Stimulated activated effector memory CD8-positive, alpha-beta T cell treated with anti-CD3 and anti-CD28 coated beads, Interleukin-12 subunit alpha, Interleukin-12 subunit beta, amount 100 ng/mL, for 72 hours (primary cell): ENCODE measurements at regions not wholly inside any gene's neighbourhood (a gene's known extent, or its start where the extent isn't known, plus 50 kb on each side); places are given as distances from the start of the nearest gene placed in this dataset.

ENCODE experiments used
- ATAC-seq: fragments of 150-1000 bp; cut with Tn5 transposase; 2 replicates; pipeline ENCODE4 v1.10.0; 2021
- DNase-seq, 2 donors: peaks; one replicate each; pipeline ENCODE4 v3.0.0; 2021 to 2022; ENCODE audit warnings: low spot score in 2 of 2
- H3K27ac Mint-ChIP-seq: one replicate; pipeline ENCODE4 v1.8.0; 2022; ENCODE audit warnings: mild to moderate bottlenecking, mixed read lengths
- H3K36me3 Mint-ChIP-seq: one replicate; pipeline ENCODE4 v1.8.0; 2022; ENCODE audit warnings: mild to moderate bottlenecking, mixed read lengths
- H3K4me1 Mint-ChIP-seq: one replicate; pipeline ENCODE4 v1.8.0; 2022; ENCODE audit warnings: mixed read lengths
- H3K4me3 Mint-ChIP-seq: one replicate; pipeline ENCODE4 v1.8.0; 2022; ENCODE audit warnings: mild to moderate bottlenecking, mixed read lengths
- H3K9me3 Mint-ChIP-seq: one replicate; pipeline ENCODE4 v1.8.0; 2022; ENCODE audit warnings: mixed read lengths

- H3K4me1 Mint-ChIP-seq: no peaks in the 10 kb centered on the region
- no peak for ATAC-seq
- H3K36me3 Mint-ChIP-seq: no peaks in the 10 kb centered on the region
- no peak for DNase-seq
- H3K4me3 Mint-ChIP-seq: no peak overlapping the region
- no peak overlapping the region for H3K27ac Mint-ChIP-seq
- H3K9me3 Mint-ChIP-seq: peaks cover 3% of the 10 kb centered on the region
Measured at GRCh38 chr6:95420792-95421191, 156.5 kb upstream of the MANEA start.

DNA sequence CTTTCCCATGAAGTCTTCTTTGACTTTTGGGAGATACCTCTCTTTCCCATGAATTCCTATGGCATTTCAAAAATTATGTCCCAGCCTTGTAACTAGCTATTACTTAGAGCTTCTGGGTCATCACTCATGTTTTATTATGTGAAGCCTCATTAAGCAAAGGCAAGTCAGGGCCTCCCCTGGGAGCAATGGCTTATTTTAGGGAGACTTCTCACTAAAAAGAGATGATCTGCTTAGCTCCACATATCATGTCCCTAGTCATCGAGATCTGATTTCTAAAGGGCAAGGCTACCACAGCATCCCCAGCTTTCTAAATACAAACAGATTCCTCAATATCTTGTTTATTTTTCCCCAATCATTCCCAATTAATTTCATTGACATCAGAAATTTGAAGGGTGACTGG, 154.0 kb upstream of the MANEA start:
- ATAC-seq (no peak), DNase-seq (no peak)
- H3K27ac Mint-ChIP-seq: no peak overlapping the region
- H3K36me3 Mint-ChIP-seq: no peaks in the 10 kb centered on the region
- H3K4me1 Mint-ChIP-seq: no peaks in the 10 kb centered on the region
- peaks cover 3% of the 10 kb centered on the region for H3K9me3 Mint-ChIP-seq
- H3K4me3 Mint-ChIP-seq: no peak overlapping the region

- H3K4me3 Mint-ChIP-seq: no peak overlapping the region
- DNase-seq: peak in 1 of 2 donors; percentile 58
- H3K36me3 Mint-ChIP-seq: no peaks in the 10 kb centered on the region
- H3K9me3 Mint-ChIP-seq: no peaks in the 10 kb centered on the region
- no peak overlapping the region for H3K27ac Mint-ChIP-seq
- H3K4me1 Mint-ChIP-seq: no peaks in the 10 kb centered on the region
- ATAC-seq: no peak
Measured at GRCh38 chr6:95431637-95432228, 145.6 kb upstream of the MANEA start.

DNA sequence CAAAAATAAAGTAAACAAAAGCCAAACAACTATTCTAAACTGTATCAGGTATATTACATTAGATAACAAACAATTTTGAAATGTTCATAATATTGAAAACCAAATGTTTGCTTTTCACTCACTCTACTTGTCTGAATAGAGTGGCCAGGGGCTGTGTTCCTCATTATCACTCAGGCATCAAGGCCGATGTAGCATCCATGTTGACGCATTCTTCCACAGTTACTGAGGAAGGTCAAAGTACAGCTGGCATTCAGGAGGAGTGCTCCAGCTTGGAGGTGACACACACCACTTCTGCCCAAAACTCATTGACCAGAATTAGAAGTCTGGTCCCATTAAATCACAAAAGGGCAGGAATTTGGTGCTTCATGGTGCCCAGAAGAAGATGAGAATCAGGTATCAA, 137.6 kb upstream of the MANEA start:
- H3K9me3 Mint-ChIP-seq: no peaks in the 10 kb centered on the region
- no peak overlapping the region for H3K27ac Mint-ChIP-seq
- ATAC-seq (no peak), DNase-seq (no peak)
- H3K4me3 Mint-ChIP-seq: no peak overlapping the region
- H3K4me1 Mint-ChIP-seq: no peaks in the 10 kb centered on the region
- H3K36me3 Mint-ChIP-seq: no peaks in the 10 kb centered on the region

- DNase-seq (no peak), ATAC-seq (no peak)
- no peak overlapping the region for H3K4me3 Mint-ChIP-seq
- H3K27ac Mint-ChIP-seq: no peak overlapping the region
- H3K9me3 Mint-ChIP-seq: peaks cover 1% of the 10 kb centered on the region
- no peaks in the 10 kb centered on the region for H3K4me1 Mint-ChIP-seq
- H3K36me3 Mint-ChIP-seq: no peaks in the 10 kb centered on the region
Measured at GRCh38 chr6:95448208-95448607, 129.1 kb upstream of the MANEA start.

DNA sequence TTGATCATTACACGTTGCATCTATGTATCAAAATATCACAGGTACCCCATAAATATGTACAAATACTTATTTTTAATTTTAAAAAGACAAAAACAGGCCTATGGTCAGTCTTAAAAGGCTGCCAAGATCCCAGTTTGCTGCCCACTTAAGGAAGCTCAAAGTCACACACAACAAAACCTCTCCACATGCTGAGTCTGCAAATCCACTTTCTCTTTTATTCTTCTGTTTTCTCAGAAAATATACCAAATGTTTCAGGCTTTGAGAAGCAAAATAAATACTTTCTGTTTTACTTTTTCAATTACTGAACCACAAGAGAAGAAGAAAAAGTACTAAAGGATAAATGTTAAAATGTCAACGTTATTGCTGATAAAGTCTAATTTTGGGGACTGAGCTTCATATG, 107.8 kb upstream of the MANEA start:
- no peaks in the 10 kb centered on the region for H3K9me3 Mint-ChIP-seq
- no peaks in the 10 kb centered on the region for H3K36me3 Mint-ChIP-seq
- no peak overlapping the region for H3K27ac Mint-ChIP-seq
- H3K4me1 Mint-ChIP-seq: no peaks in the 10 kb centered on the region
- no peak overlapping the region for H3K4me3 Mint-ChIP-seq
- ATAC-seq (no peak), DNase-seq (no peak)

- H3K9me3 Mint-ChIP-seq: no peaks in the 10 kb centered on the region
- H3K27ac Mint-ChIP-seq: no peak overlapping the region
- no peak for ATAC-seq
- H3K4me3 Mint-ChIP-seq: no peak overlapping the region
- H3K4me1 Mint-ChIP-seq: no peaks in the 10 kb centered on the region
- no peak for DNase-seq
- H3K36me3 Mint-ChIP-seq: no peaks in the 10 kb centered on the region
Measured at GRCh38 chr6:95478941-95479340, 98.4 kb upstream of the MANEA start.

- no peaks in the 10 kb centered on the region for H3K36me3 Mint-ChIP-seq
- H3K4me3 Mint-ChIP-seq: no peak overlapping the region
- peaks cover 8% of the 10 kb centered on the region for H3K4me1 Mint-ChIP-seq
- DNase-seq (no peak), ATAC-seq (no peak)
- no peaks in the 10 kb centered on the region for H3K9me3 Mint-ChIP-seq
- no peak overlapping the region for H3K27ac Mint-ChIP-seq
Measured at GRCh38 chr6:95487817-95488216, 89.5 kb upstream of the MANEA start.

- DNase-seq: no peak
- peak overlapping the region; percentile 17 for H3K27ac Mint-ChIP-seq
- no peak for ATAC-seq
- no peaks in the 10 kb centered on the region for H3K9me3 Mint-ChIP-seq
- no peaks in the 10 kb centered on the region for H3K36me3 Mint-ChIP-seq
- no peak overlapping the region for H3K4me3 Mint-ChIP-seq
- H3K4me1 Mint-ChIP-seq: peaks cover 8% of the 10 kb centered on the region
Measured at GRCh38 chr6:95489185-95489863, 88.0 kb upstream of the MANEA start.

DNA sequence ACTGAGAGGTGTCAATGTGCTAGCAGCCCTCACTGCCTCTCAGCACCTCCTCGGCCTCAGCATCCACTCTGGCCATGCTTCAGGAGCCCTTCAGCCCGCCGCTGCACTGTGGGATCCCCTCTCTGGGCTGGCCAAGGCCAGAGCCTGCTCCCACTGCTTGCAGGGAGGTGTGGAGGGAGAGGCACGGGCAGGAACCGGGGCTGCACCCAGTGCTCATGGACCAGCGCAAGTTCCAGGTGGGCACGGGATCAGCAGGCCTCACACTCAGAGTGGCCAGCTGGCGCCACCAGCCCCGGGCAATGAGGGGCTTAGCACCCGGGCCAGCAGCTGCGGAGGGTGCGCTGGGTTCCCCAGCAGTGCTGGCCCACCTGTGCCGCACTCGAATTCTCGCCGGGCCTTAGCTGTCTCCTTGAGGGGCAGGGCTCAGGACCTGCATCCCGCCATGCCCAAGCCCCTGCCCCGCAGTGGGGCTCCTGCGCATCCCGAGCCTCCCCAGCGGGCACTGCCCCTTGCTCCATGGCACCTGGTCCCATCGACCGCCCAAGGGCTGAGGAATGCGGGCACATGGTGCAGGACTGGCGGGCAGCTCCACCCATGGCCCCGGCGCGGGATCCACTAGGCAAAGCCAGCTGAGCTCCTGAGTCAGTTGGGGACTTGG, 80.4 kb upstream of the MANEA start:
- H3K9me3 Mint-ChIP-seq: peaks cover 4% of the 10 kb centered on the region
- H3K27ac Mint-ChIP-seq: no peak overlapping the region
- no peaks in the 10 kb centered on the region for H3K36me3 Mint-ChIP-seq
- DNase-seq (no peak), ATAC-seq (no peak)
- no peaks in the 10 kb centered on the region for H3K4me1 Mint-ChIP-seq
- H3K4me3 Mint-ChIP-seq: no peak overlapping the region

DNA sequence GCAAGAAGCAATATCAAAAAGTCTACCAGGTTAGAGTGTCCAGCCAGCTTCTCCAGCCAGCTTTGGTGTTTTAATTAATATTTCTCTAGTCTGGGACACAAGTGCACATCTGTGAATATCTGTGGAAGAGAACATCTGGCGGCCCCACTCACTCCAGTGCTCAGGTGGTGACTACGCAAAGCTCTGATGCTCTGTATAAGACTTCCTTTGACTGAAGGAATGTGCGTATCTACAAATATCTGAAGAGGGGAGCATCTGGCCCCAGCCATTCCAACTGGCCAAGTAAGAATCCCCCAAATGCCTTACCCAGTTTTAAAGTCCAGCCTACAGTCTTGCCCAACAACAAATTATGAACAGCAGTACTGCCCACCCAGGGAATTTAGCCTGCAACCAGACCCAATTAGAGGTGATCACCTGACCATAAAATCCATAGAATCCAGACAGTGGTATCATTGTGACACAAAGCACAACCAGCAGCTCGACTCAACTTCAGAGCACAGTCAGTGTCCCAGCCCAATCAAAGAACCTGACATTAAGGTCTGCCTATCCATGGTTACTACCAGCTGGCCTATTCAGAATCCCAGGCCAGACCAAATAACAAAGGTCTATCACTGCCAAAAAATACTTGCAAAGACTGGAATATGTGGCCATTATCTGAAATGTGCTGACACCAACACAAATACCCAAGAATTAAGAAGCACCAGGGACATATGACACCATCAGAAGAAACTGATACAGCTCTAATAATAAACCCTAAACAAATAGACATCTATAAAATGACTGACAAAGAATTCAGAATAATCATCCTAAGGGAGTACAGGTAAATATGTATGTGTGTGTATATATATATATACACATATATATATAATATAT, 76.1 kb upstream of the MANEA start:
- ATAC-seq: no peak
- no peaks in the 10 kb centered on the region for H3K4me1 Mint-ChIP-seq

DNA sequence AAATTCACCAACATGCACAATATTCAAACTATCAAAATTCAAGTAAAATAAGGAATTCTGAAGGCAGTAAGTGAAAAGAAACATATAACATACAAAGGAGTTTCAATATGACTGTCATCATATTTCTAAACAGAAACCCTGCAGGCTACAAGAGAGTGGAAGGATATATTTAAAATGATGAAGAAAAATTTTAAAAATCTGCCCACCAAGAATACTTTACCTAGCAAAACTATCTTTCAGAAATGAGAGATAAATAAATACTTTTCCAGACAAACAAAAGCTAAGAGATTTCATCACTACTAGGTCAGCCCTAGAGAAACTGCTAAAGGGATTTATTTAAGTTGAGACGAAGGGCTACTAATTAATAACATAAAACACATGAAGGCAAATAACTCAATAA, 73.8 kb upstream of the MANEA start:
- Mint-ChIP-seq H3K4me1 (no peaks in the 10 kb centered on the region), H3K4me3 (no peak overlapping the region), H3K27ac (no peak overlapping the region), H3K36me3 (no peaks in the 10 kb centered on the region), H3K9me3 (peaks cover 12% of the 10 kb centered on the region)
- no peak for ATAC-seq
- no peak for DNase-seq

More for the DNA sequence above, 76.1 kb upstream of the MANEA start:
- Mint-ChIP-seq H3K4me3 (no peak overlapping the region), H3K36me3 (no peaks in the 10 kb centered on the region), H3K27ac (no peak overlapping the region), H3K9me3 (peaks cover 15% of the 10 kb centered on the region)
- no peak for DNase-seq

- Mint-ChIP-seq H3K36me3 (no peaks in the 10 kb centered on the region), H3K27ac (no peak overlapping the region), H3K9me3 (no peaks in the 10 kb centered on the region), H3K4me3 (no peak overlapping the region), H3K4me1 (no peaks in the 10 kb centered on the region)
- DNase-seq (no peak), ATAC-seq (no peak)
Measured at GRCh38 chr6:95511404-95511803, 65.9 kb upstream of the MANEA start.

- H3K4me3 Mint-ChIP-seq: no peak overlapping the region
- no peak for ATAC-seq
- H3K4me1 Mint-ChIP-seq: no peaks in the 10 kb centered on the region
Measured at GRCh38 chr6:95515975-95516374, 61.4 kb upstream of the MANEA start.

DNA sequence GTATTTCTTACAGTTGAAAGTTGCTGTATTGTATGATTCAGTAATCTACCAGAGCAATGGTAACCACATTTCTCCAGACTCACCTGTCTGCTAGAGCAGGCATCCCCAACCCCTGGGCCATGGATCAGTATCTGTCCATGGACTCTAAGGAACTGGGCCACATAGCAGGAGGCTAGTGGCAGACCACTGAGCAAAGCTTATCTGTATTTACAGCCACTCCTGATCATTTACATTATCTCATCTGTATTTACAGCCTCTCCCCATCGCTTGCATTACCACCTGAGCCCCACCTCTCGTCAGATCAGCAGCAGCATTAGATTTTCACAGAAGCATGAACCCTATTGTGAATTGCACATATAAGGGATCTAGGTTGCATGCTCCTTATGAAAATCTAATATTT, 60.3 kb upstream of the MANEA start:
- Mint-ChIP-seq H3K27ac (no peak overlapping the region), H3K36me3 (no peaks in the 10 kb centered on the region), H3K9me3 (no peaks in the 10 kb centered on the region), H3K4me1 (no peaks in the 10 kb centered on the region), H3K4me3 (no peak overlapping the region)
- DNase-seq (no peak), ATAC-seq (peak; percentile 24)

More at GRCh38 chr6:95515975-95516374, 61.4 kb upstream of the MANEA start:
- Mint-ChIP-seq H3K9me3 (no peaks in the 10 kb centered on the region), H3K27ac (no peak overlapping the region), H3K36me3 (no peaks in the 10 kb centered on the region)
- DNase-seq: no peak
